Neuronal stem cell (in vitro differentiated cells): ENCODE measurements at regions not wholly inside any gene's neighbourhood (a gene's known extent, or its start where the extent isn't known, plus 50 kb on each side); places are given as distances from the start of the nearest gene placed in this dataset.

Experiments used
- DNase-seq: peaks from one replicate; pipeline ENCODE4 v3.0.0-alpha.2; 2013; ENCODE audit warnings: low spot score
- H2AFZ ChIP-seq: one replicate; pipeline ENCODE4 v1.6.1; 2013; ENCODE audit warnings: mild to moderate bottlenecking, low read length, inconsistent platforms
- H2AK5ac ChIP-seq: 2 replicates; pipeline ENCODE4 v1.6.1; 2013; ENCODE audit warnings: low read depth, mild to moderate bottlenecking, inconsistent platforms, low read length, moderate library complexity, mixed read lengths
- H2BK120ac ChIP-seq: 2 replicates; pipeline ENCODE4 v1.6.1; 2013; ENCODE audit warnings: low read depth, mild to moderate bottlenecking, inconsistent platforms, low read length, moderate library complexity, mixed read lengths
- H2BK12ac ChIP-seq: one replicate; pipeline ENCODE4 v1.6.1; 2013; ENCODE audit warnings: low read length, inconsistent platforms
- H2BK15ac ChIP-seq: 2 replicates; pipeline ENCODE4 v1.6.1; 2013; ENCODE audit warnings: mild to moderate bottlenecking, low read length, inconsistent platforms, mixed read lengths
- H2BK5ac ChIP-seq: one replicate; pipeline ENCODE4 v1.6.1; 2013; ENCODE audit warnings: inconsistent platforms, mild to moderate bottlenecking, low read length, moderate library complexity
- H3K14ac ChIP-seq: one replicate; pipeline ENCODE4 v1.6.1; 2013; ENCODE audit warnings: low read length, inconsistent platforms
- H3K18ac ChIP-seq: 2 replicates; pipeline ENCODE4 v1.6.1; 2013; ENCODE audit warnings: low read length, inconsistent platforms
- H3K23ac ChIP-seq: 2 replicates; pipeline ENCODE4 v1.6.1; 2013; ENCODE audit warnings: low read depth, mild to moderate bottlenecking, mixed read lengths, low read length, inconsistent platforms; ENCODE audit not compliant: poor library complexity
- H3K27ac ChIP-seq: replicated peaks from 3 replicates; pipeline ENCODE4 v1.5.1; 2013; ENCODE audit warnings: low read length, inconsistent platforms
- H3K27me3 ChIP-seq, 3 experiments: 2 replicates each; pipeline ENCODE4 v1.6.1; 2013; ENCODE audit warnings: low read length in 3 of 3, mild to moderate bottlenecking in 2 of 3, inconsistent platforms in 1 of 3, low read depth in 1 of 3, mixed read lengths in 1 of 3, moderate library complexity in 1 of 3; ENCODE audit not compliant: control insufficient read depth in 3 of 3, insufficient read depth in 3 of 3
- H3K36me3 ChIP-seq, 2 donors: replicated peaks in 1 of 2; 2 replicates each; pipeline ENCODE4 v1.6.1; 2013; ENCODE audit warnings: low read length in 2 of 2; ENCODE audit not compliant: control insufficient read depth in 2 of 2, insufficient read depth in 2 of 2
- H3K4ac ChIP-seq: 2 replicates; pipeline ENCODE4 v1.6.1; 2013; ENCODE audit warnings: inconsistent platforms, mild to moderate bottlenecking, low read length, moderate library complexity
- H3K4me1 ChIP-seq, 2 donors: 1 replicate in 1 of 2; 2 replicates in 1 of 2; pipeline ENCODE4 v1.6.1; 2013; ENCODE audit warnings: low read length in 2 of 2, low read depth in 1 of 2; ENCODE audit not compliant: control insufficient read depth in 2 of 2, insufficient read depth in 1 of 2
- H3K4me2 ChIP-seq: one replicate; pipeline ENCODE4 v1.6.1; 2013; ENCODE audit warnings: mild to moderate bottlenecking, low read length, inconsistent platforms; ENCODE audit not compliant: insufficient read depth, poor library complexity, severe bottlenecking
- H3K4me3 ChIP-seq, 2 donors: 2 replicates each; pipeline ENCODE4 v1.5.1; 2013; ENCODE audit warnings: low read length in 2 of 2, mild to moderate bottlenecking in 2 of 2, inconsistent platforms in 1 of 2, moderate library complexity in 1 of 2
- H3K79me1 ChIP-seq: one replicate; pipeline ENCODE4 v1.6.1; 2013; ENCODE audit warnings: low read depth, mild to moderate bottlenecking, inconsistent platforms, low read length, moderate library complexity
- H3K9ac ChIP-seq: one replicate; pipeline ENCODE4 v1.6.1; 2013; ENCODE audit warnings: mild to moderate bottlenecking, low read depth, low read length, inconsistent platforms; ENCODE audit not compliant: poor library complexity
- H3K9me3 ChIP-seq, 2 donors: replicated peaks in 1 of 2; 2 replicates each; pipeline versions ENCODE3 to v1.6.1; 2013; ENCODE audit warnings: low read length in 2 of 2, mild to moderate bottlenecking in 2 of 2, inconsistent platforms in 1 of 2, low read depth in 1 of 2, mixed read lengths in 1 of 2, moderate library complexity in 1 of 2; ENCODE audit not compliant: control insufficient read depth in 2 of 2, insufficient read depth in 1 of 2
- H4K8ac ChIP-seq: one replicate; pipeline ENCODE4 v1.6.1; 2013; ENCODE audit warnings: low read depth, mild to moderate bottlenecking, inconsistent platforms, low read length, moderate library complexity
- H4K91ac ChIP-seq: one replicate; pipeline ENCODE4 v1.6.1; 2013; ENCODE audit warnings: low read length, low read depth, mild to moderate bottlenecking, inconsistent platforms; ENCODE audit not compliant: poor library complexity
- WGBS, 2 donors: extraction: QIAGEN DNeasy Blood & Tissue Kit; methylation state at CpG; one replicate each; pipeline ENCODE4 v1.1.7; 2013; ENCODE audit warnings: missing lambda C conversion rate in 2 of 2, mixed read lengths in 1 of 2; ENCODE audit not compliant: insufficient read length in 2 of 2, insufficient replicate concordance in 1 of 2; ENCODE audit errors: extremely low coverage in 2 of 2; 5-methylcytosine and 5-hydroxymethylcytosine counted together

DNA sequence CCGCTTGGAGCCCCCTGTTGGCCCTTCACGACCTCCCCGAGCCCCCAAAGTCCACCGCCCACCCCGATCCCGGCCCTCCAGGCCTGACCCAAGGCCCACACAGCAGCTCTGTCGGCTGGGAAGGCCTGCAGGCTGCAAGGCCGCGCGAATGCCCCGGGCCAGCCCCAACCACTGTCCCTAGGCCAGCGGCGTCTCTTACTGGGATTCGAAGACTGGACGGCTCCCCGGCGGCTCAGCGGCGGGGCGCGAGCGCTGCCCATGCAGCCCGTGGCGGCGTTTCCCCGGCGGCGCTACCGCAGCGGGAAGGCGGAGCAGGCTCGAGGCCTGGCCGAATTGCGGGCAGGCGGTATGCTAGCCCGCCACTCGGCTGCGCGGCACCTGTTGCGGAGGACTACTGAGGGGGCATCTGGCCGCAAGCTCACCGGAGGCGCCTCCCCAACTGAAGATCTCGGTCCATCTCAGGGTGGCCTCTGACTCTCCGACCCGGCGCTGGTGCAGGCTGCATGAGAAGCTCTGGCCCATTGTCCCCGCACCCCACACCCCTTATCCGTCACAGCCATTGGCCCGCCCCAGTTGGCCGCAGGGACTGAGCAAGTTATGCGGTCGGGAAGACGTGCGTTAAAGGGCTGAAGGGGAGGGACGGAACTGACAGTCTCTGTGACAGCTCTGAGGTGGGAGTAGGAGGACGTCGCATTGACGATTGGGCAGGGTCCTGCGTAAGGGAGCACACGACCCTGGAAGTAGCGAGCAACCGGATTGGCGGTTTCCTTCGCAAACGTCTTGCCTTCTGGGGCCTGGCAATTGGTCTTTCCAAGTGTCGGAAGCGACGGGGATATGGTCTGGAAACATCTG is 303.5 kb upstream of the HSFY2 start:
- no peaks in the 10 kb centered on the region for H3K4me1 ChIP-seq
- H2BK15ac ChIP-seq: no peak overlapping the region
- H4K91ac ChIP-seq: no peak overlapping the region
- no peaks in the 10 kb centered on the region for H3K9me3 ChIP-seq
- no peak overlapping the region for H2AFZ ChIP-seq
- no peaks in the 10 kb centered on the region for H3K27me3 ChIP-seq
- no peak overlapping the region for H3K18ac ChIP-seq
- peak overlapping the region in 1 of 2 donors; percentile 74 for H3K4me3 ChIP-seq
- no peak overlapping the region for H4K8ac ChIP-seq
- no peaks in the 10 kb centered on the region for H3K79me1 ChIP-seq
- H2BK12ac ChIP-seq: no peak overlapping the region
- no peak overlapping the region for H3K4ac ChIP-seq
- H2AK5ac ChIP-seq: no peak overlapping the region
- H2BK120ac ChIP-seq: no peak overlapping the region
- DNase-seq: no peak
- H3K4me2 ChIP-seq: no peak overlapping the region
- H2BK5ac ChIP-seq: no peak overlapping the region
- H3K36me3 ChIP-seq: no peaks in the 10 kb centered on the region
- H3K23ac ChIP-seq: no peak overlapping the region
- no peak overlapping the region for H3K9ac ChIP-seq
- WGBS, 2 donors: no CpG with 5 or more reads among the region's 69 CpGs
- no peak overlapping the region for H3K27ac ChIP-seq
- H3K14ac ChIP-seq: no peak overlapping the region

DNA sequence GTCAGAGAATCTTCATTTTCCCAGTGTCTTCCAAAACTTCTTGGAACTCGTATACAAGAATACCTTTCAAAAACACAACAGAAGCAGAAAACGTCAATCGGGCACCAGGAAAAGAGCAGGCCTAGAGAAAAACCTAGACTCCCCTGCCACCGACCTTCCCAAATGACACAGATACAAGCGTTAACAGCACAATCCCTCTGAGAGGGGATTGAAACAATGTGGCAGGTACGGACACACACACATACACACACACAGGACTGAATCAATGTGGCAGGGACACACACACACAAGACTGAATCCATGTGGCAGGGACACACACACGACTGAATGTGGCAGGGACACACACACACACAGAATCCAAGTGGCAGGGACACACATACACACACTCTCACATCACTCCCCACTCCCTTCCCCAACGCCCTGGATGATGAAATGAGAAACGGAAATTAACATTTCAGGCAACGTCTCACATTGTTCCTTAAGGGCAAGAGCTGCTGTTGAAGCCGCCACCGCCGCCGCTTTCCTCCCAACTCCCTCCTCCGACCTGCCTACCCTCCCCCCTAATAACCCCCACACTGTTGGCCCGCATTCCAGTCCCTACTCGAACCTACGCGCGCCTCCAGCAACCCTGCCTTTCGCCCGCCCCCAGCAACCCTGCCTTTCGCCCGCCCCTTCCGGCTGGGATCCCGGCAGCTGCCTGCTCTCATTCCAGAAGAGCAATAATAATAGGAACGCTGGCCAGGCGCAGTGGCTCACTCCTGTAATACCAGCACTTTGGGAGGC is 302.1 kb upstream of the HSFY2 start:
- H3K79me1 ChIP-seq: no peaks in the 10 kb centered on the region
- H4K91ac ChIP-seq: no peak overlapping the region
- H2AK5ac ChIP-seq: no peak overlapping the region
- peak overlapping the region; percentile 74 for H3K27ac ChIP-seq
- peak overlapping the region; percentile 52 for H3K4me2 ChIP-seq
- peak; percentile 65 for DNase-seq
- H4K8ac ChIP-seq: no peak overlapping the region
- H2AFZ ChIP-seq: no peak overlapping the region
- H2BK120ac ChIP-seq: no peak overlapping the region
- H3K18ac ChIP-seq: peak overlapping the region; percentile 19
- no peaks in the 10 kb centered on the region for H3K4me1 ChIP-seq
- H3K14ac ChIP-seq: no peak overlapping the region
- no CpG with 5 or more reads among the region's 28 CpGs for WGBS, 2 donors
- no peaks in the 10 kb centered on the region for H3K36me3 ChIP-seq
- no peak overlapping the region for H2BK12ac ChIP-seq
- H3K9ac ChIP-seq: peak overlapping the region; percentile 91
- no peaks in the 10 kb centered on the region for H3K27me3 ChIP-seq
- H2BK5ac ChIP-seq: no peak overlapping the region
- H2BK15ac ChIP-seq: no peak overlapping the region
- no peaks in the 10 kb centered on the region for H3K9me3 ChIP-seq
- H3K4ac ChIP-seq: no peak overlapping the region
- H3K23ac ChIP-seq: no peak overlapping the region
- H3K4me3 ChIP-seq: peak overlapping the region in 1 of 2 donors; percentile 82

GRCh38 chrY:19067435-19067834 is 293.9 kb upstream of the HSFY2 start:
- H3K23ac ChIP-seq: no peak overlapping the region

DNA sequence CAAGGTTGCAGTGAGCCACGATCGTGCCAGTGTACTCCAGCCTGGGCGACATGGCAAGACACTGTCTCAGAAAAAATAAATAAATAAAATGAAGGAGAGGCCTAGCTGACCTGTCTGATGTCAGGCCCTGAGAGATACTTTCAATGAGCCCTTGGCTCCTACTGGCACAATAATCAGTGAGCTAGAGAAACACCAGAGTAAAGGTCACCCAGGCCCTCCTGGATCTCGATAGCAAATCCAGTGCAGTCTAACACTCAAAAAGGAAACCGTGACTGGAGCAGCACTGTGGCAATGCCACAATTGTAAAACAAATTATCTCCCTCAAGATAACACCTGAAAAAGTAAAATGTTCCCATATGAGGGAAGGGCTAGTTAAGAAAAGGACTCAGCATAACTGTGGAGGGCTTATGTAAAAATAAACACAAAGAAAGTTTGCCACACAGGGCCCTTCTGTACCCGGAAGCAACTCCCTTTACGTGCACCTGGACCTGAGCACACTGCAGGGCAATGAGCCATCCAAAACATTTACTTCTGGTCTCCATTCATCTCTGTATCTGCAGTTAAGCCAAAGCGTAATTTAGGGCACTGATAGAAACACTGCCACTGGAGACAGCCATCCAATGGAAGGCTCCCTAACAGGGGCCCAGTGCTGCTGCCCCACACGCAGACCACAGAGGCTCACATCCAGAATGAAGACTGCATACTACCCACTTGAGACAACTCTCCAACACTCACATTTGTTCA is 293.1 kb upstream of the HSFY2 start:
- H3K4me3 ChIP-seq: no peak overlapping the region
- H3K79me1 ChIP-seq: no peaks in the 10 kb centered on the region
- no peak overlapping the region for H2AFZ ChIP-seq
- H3K23ac ChIP-seq: no peak overlapping the region
- H2AK5ac ChIP-seq: no peak overlapping the region
- H4K91ac ChIP-seq: no peak overlapping the region
- no peak overlapping the region for H2BK12ac ChIP-seq
- DNase-seq: no peak
- H3K36me3 ChIP-seq: no peaks in the 10 kb centered on the region
- peaks cover 0 to 2% of the 10 kb centered on the region in 2 donors for H3K4me1 ChIP-seq
- H4K8ac ChIP-seq: no peak overlapping the region
- no peak overlapping the region for H3K14ac ChIP-seq
- H3K18ac ChIP-seq: no peak overlapping the region
- H3K27me3 ChIP-seq: no peaks in the 10 kb centered on the region
- no peak overlapping the region for H3K9ac ChIP-seq
- no peak overlapping the region for H3K4ac ChIP-seq
- H2BK120ac ChIP-seq: no peak overlapping the region
- H2BK15ac ChIP-seq: no peak overlapping the region
- no peak overlapping the region for H3K27ac ChIP-seq
- WGBS, 2 donors: no CpG with 5 or more reads among the region's 9 CpGs
- no peak overlapping the region for H2BK5ac ChIP-seq
- H3K4me2 ChIP-seq: no peak overlapping the region
- H3K9me3 ChIP-seq: no peaks in the 10 kb centered on the region

More at GRCh38 chrY:19067435-19067834, 293.9 kb upstream of the HSFY2 start:
- H2BK120ac ChIP-seq: no peak overlapping the region
- no peak overlapping the region for H2AFZ ChIP-seq
- H4K8ac ChIP-seq: no peak overlapping the region
- no peak overlapping the region for H3K4me2 ChIP-seq
- H3K27ac ChIP-seq: no peak overlapping the region
- no peak overlapping the region for H3K9ac ChIP-seq
- H2AK5ac ChIP-seq: no peak overlapping the region
- no peak for DNase-seq
- peaks cover 0 to 2% of the 10 kb centered on the region in 2 donors for H3K4me1 ChIP-seq
- H3K18ac ChIP-seq: no peak overlapping the region
- no peak overlapping the region for H2BK12ac ChIP-seq
- H3K36me3 ChIP-seq: no peaks in the 10 kb centered on the region
- H2BK15ac ChIP-seq: no peak overlapping the region
- no peaks in the 10 kb centered on the region for H3K27me3 ChIP-seq
- no peaks in the 10 kb centered on the region for H3K79me1 ChIP-seq
- no peak overlapping the region for H2BK5ac ChIP-seq
- H3K14ac ChIP-seq: no peak overlapping the region
- no peaks in the 10 kb centered on the region for H3K9me3 ChIP-seq
- H3K4ac ChIP-seq: no peak overlapping the region
- H3K4me3 ChIP-seq: no peak overlapping the region
- no peak overlapping the region for H4K91ac ChIP-seq
